ENCODE measurements at regions not wholly inside any gene's neighbourhood (a gene's known extent, or its start where the extent isn't known, plus 50 kb on each side); places are given as distances from the start of the nearest gene placed in this dataset.

- TF ChIP-seq CTCF (IDR thresholded peaks at IDR 0.05), result no peak
- no peak for TF ChIP-seq POLR2A (IDR thresholded peaks at IDR 0.05)
- no peaks in the 10 kb centered on the region for H3K27me3 ChIP-seq
- H3K4me1 ChIP-seq, result no peaks in the 10 kb centered on the region
- intact Hi-C loops (cut with DNase I; ENCODE audit: low total_unique reads), result no loop called here
- no peaks in the 10 kb centered on the region for H3K36me3 ChIP-seq
- H3K27ac ChIP-seq, result peak overlapping the region; percentile 24 to 37
- H3K9me3 ChIP-seq, result no peaks in the 10 kb centered on the region
- no peak overlapping the region for H3K4me3 ChIP-seq
- DNase-seq, result no peak
These were observed 169.6 kb upstream of the RASSF8 start for GRCh38 chr12:25788707-25789442.

GRCh38 chr12:25789541-25789944, 168.9 kb upstream of the RASSF8 start:
- no peaks in the 10 kb centered on the region for H3K27me3 ChIP-seq
- H3K36me3 ChIP-seq, result no peaks in the 10 kb centered on the region
- no peaks in the 10 kb centered on the region for H3K9me3 ChIP-seq
- H3K27ac ChIP-seq, result no peak overlapping the region
- TF ChIP-seq CTCF (IDR thresholded peaks at IDR 0.05), result no peak
- no peak for DNase-seq
- no peaks in the 10 kb centered on the region for H3K4me1 ChIP-seq
- H3K4me3 ChIP-seq, result no peak overlapping the region
- intact Hi-C loops (cut with DNase I; ENCODE audit: low total_unique reads), result no loop called here

- intact Hi-C loops (cut with DNase I; ENCODE audit: low total_unique reads), result no loop called here
- Histone ChIP-seq H3K27ac (no peak overlapping the region), H3K9me3 (no peaks in the 10 kb centered on the region), H3K4me3 (no peak overlapping the region), H3K36me3 (no peaks in the 10 kb centered on the region), H3K27me3 (no peaks in the 10 kb centered on the region), H3K4me1 (no peaks in the 10 kb centered on the region)
- TF ChIP-seq POLR2A (IDR thresholded peaks at IDR 0.05) (no peak), CTCF (IDR thresholded peaks at IDR 0.05) (no peak)
- DNase-seq, result no peak
These were observed 166.5 kb upstream of the RASSF8 start for GRCh38 chr12:25792031-25792430.

- intact Hi-C loops (cut with DNase I; ENCODE audit: low total_unique reads), result no loop called here
- no peaks in the 10 kb centered on the region for H3K4me1 ChIP-seq
- DNase-seq, result no peak
- H3K27ac ChIP-seq, result no peak overlapping the region
- TF ChIP-seq CTCF (IDR thresholded peaks at IDR 0.05) (no peak), POLR2A (IDR thresholded peaks at IDR 0.05) (no peak)
- H3K36me3 ChIP-seq, result no peaks in the 10 kb centered on the region
- H3K4me3 ChIP-seq, result no peak overlapping the region
- no peaks in the 10 kb centered on the region for H3K9me3 ChIP-seq
- no peaks in the 10 kb centered on the region for H3K27me3 ChIP-seq
These were observed 165.3 kb upstream of the RASSF8 start for GRCh38 chr12:25793196-25793595.

GRCh38 chr12:25794571-25794970, 163.9 kb upstream of the RASSF8 start:
- Histone ChIP-seq H3K27ac (no peak overlapping the region), H3K9me3 (no peaks in the 10 kb centered on the region), H3K4me1 (no peaks in the 10 kb centered on the region), H3K36me3 (no peaks in the 10 kb centered on the region), H3K27me3 (no peaks in the 10 kb centered on the region), H3K4me3 (no peak overlapping the region)
- no peak for DNase-seq
- intact Hi-C loops (cut with DNase I; ENCODE audit: low total_unique reads), result no loop called here
- no peak for TF ChIP-seq POLR2A (IDR thresholded peaks at IDR 0.05)
- TF ChIP-seq CTCF (IDR thresholded peaks at IDR 0.05), result no peak
